ENCODE measurements at regions not wholly inside any gene's neighbourhood (a gene's known extent, or its start where the extent isn't known, plus 50 kb on each side); places are given as distances from the start of the nearest gene placed in this dataset.

GRCh38 chr5:173733425-173733824, 117.0 kb upstream of the BOD1 start:
- TF ChIP-seq, protein P1, sequence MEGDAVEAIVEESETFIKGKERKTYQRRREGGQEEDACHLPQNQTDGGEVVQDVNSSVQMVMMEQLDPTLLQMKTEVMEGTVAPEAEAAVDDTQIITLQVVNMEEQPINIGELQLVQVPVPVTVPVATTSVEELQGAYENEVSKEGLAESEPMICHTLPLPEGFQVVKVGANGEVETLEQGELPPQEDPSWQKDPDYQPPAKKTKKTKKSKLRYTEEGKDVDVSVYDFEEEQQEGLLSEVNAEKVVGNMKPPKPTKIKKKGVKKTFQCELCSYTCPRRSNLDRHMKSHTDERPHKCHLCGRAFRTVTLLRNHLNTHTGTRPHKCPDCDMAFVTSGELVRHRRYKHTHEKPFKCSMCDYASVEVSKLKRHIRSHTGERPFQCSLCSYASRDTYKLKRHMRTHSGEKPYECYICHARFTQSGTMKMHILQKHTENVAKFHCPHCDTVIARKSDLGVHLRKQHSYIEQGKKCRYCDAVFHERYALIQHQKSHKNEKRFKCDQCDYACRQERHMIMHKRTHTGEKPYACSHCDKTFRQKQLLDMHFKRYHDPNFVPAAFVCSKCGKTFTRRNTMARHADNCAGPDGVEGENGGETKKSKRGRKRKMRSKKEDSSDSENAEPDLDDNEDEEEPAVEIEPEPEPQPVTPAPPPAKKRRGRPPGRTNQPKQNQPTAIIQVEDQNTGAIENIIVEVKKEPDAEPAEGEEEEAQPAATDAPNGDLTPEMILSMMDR (IDR thresholded peaks at IDR 0.05; ENCODE audit: low read depth, low read length) = peak; percentile 65
- TF ChIP-seq EZH2phosphoT487 (IDR thresholded peaks at IDR 0.05; ENCODE audit: low read depth) = no peak
